ENCODE measurements at regions not wholly inside any gene's neighbourhood (a gene's known extent, or its start where the extent isn't known, plus 50 kb on each side); places are given as distances from the start of the nearest gene placed in this dataset.
A peak's percentile ranks its signal among the peaks of the same experiment; 100 is the strongest.
"Not testable (repeated sequence)": the region's sequence is repeated elsewhere in the genome, so short reads cannot be mapped to it uniquely, and the experiment has no call there.

DNA sequence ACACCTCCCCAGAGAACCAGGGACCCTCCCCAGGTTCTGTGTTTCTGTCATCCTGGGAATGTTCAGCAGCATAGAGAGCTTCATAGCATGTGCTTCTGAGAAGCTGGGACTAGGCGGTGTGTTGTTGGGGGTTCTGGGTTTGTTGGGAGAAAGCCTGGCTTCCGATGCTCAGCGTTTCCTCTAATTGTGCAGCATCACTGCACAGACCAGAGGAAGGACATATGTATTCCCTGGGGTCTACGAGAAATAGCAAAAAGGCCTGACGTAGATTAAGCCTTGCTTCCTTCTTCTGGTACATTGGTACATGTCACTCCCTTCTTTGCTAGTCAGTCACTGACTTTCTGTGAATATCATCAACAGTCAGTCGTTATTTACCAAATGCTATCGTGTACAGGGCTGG lies 96.9 kb upstream of the SGK1 start:
- DNase-seq (ENCODE audit: low read depth in 2 of 2) = no peak

- no peak for DNase-seq (ENCODE audit: low read depth in 2 of 2)
These were observed 95.3 kb upstream of the SGK1 start for GRCh38 chr6:134413241-134413643.

- DNase-seq (ENCODE audit: low read depth in 2 of 2) = no peak
These were observed 92.6 kb upstream of the SGK1 start for GRCh38 chr6:134410541-134410940.

DNA sequence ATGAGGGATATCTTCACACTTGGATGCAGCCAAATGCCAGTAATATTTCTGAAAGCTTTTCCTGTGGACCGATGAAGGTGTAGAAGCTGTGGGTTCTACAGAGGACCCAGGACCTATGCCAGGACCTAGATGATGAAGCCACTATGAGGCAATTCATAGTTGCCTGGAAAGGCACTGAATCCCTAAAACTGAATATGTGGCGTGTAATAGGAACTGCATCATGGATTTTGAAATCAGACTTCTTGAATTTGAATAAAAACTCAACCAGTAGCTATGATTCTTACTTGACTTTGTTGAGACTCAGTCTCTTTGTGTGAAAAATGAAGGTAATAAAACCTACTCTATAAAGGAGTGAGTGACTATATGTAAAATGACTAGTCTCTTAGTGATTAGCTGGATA lies 89.9 kb upstream of the SGK1 start:
- no peak for DNase-seq (ENCODE audit: low read depth in 2 of 2)

- no peak for DNase-seq (ENCODE audit: low read depth in 2 of 2)
These were observed 88.4 kb upstream of the SGK1 start for GRCh38 chr6:134406311-134406710.

GRCh38 chr6:134405386-134406087 lies 87.6 kb upstream of the SGK1 start:
- no peak for DNase-seq (ENCODE audit: low read depth in 2 of 2)

- DNase-seq (ENCODE audit: low read depth in 2 of 2) = not testable (repeated sequence)
These were observed 85.4 kb upstream of the SGK1 start for GRCh38 chr6:134403312-134403711.

GRCh38 chr6:134402372-134402984 lies 84.6 kb upstream of the SGK1 start:
- no peak for DNase-seq (ENCODE audit: low read depth in 2 of 2)

GRCh38 chr6:134400941-134401340 lies 83.0 kb upstream of the SGK1 start:
- no peak for DNase-seq (ENCODE audit: low read depth in 2 of 2)

GRCh38 chr6:134398453-134398852 lies 80.5 kb upstream of the SGK1 start:
- DNase-seq (ENCODE audit: low read depth in 2 of 2) = peak; percentile 55 to 63

GRCh38 chr6:134397676-134398075 lies 79.8 kb upstream of the SGK1 start:
- no peak for DNase-seq (ENCODE audit: low read depth in 2 of 2)

DNA sequence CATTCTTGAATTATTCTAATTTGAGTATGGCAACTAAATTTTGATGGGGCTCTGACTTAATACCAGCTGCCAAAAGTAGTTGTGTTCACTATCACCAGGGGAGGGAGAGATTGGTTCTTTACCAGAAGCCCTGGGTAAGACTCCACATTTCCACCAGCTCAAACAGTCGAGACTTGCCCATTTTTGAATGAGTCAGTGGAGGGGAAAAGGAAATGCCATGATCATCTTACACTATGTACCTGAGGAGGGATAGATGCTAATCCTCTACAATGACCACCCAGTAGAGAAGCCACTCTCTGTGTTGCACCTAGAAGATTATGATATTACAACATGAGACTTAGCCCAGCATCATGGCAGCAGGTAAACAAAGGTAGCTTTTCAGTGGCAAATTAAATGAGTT lies 77.0 kb upstream of the SGK1 start:
- no peak for DNase-seq (ENCODE audit: low read depth in 2 of 2)

- DNase-seq (ENCODE audit: low read depth in 2 of 2) = no peak
These were observed 76.3 kb upstream of the SGK1 start for GRCh38 chr6:134394208-134394607.

DNA sequence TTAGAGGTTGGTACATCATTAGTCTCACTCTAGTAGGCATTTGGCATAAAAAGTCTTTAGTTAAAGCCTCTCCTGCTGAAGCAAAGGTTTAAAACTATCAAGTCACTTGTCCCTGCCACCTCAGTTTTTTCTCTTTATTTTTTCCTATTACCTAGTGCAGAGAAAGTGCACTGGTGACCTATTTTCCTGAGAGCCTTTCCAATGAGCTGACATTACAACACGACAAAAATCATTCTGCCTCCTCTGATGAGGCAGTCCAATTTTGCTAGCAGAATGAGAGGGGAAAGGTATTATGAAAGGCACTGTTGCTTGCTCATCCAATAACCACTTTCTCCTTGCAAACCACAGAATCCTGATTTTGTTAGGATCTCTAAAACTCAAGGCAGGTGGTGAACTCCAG lies 73.3 kb upstream of the SGK1 start:
- DNase-seq (ENCODE audit: low read depth in 2 of 2) = no peak

DNA sequence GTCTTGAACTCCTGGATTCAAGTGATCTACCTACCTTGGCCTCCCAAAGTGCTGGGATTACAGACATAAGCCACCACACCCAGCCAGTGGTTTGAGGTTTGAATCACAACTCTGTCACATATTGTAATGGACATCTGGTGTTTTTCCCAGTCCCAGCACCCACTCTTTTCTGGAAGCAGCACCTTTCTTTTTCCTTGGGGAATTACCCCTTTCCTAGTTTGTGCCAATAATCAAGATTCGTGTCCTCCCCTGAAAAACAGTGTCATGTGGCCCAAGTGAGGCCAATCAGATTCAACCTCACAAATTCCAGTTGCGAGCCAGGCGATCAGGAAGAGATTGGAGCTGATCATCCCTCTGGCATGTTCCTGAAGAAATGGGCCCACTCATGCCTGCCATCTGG lies 71.7 kb upstream of the SGK1 start:
- no peak for DNase-seq (ENCODE audit: low read depth in 2 of 2)

GRCh38 chr6:134389129-134389528 lies 71.2 kb upstream of the SGK1 start:
- DNase-seq (ENCODE audit: low read depth in 2 of 2) = no peak

GRCh38 chr6:134386482-134386881 lies 68.6 kb upstream of the SGK1 start:
- not testable (repeated sequence) for DNase-seq (ENCODE audit: low read depth in 2 of 2)

DNA sequence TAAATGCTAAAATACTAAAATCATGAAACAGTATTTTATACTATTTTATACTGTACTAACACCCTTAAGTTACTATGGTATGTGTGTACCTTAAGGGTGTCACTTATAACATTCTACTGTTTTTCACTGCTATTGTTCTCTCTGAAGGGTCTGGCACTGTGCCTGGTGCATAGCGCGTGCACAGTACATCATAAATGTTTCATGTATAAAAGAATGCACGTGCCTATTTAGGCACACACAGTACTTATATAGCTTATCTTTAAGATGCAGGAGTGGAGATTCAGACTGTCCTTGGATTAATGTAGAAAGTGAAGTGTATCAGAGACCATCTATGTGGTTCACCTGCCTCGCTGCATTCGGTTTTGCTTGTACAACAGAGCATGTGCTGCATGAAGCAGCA lies 64.0 kb upstream of the SGK1 start:
- DNase-seq (ENCODE audit: low read depth in 2 of 2) = peak; percentile 60 to 84

GRCh38 chr6:134379599-134379998 lies 61.7 kb upstream of the SGK1 start:
- DNase-seq (ENCODE audit: low read depth in 2 of 2) = no peak

DNA sequence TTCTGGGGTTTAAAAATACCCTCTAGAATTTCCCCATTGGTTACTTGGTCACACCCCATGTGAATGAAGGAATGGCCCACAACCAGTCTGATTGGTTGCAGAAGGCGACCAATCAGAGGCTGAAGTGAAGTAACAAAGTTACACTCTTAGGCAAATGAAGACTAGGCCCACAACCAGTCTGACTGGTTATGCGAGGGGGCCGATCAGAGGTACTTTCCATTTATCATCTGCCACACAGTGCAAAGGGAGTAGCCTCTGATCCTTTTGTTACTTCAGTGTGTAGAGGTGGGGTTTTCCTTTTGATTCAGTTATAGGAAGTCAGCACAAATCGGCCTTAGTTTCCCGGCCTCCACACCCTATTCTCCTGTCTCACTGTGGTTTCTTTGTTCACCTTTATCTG lies 61.2 kb upstream of the SGK1 start:
- DNase-seq (ENCODE audit: low read depth in 2 of 2) = peak in 1 of 2 donors; percentile 15

- no peak for DNase-seq (ENCODE audit: low read depth in 2 of 2)
These were observed 60.5 kb upstream of the SGK1 start for GRCh38 chr6:134378426-134378825.

DNA sequence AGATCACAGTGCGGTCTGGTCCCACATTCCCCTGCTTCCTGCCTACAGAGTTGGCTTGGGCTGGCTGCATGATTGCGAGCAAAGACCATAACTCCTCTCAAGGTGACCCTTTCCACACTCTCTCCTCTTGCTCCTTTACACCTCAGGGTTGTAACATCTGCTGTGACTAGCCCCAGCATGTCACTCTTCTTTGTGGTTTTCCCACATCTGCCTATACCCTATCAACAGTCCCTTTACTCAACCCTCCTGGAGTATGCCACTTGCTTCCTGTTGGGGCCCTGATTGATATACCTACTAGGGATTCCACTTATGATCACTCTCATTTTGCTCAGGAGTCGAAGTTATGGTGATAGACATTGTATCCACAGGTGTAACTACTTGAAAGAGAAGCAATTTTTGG lies 58.9 kb upstream of the SGK1 start:
- no peak for DNase-seq (ENCODE audit: low read depth in 2 of 2)

GRCh38 chr6:134375220-134375580 lies 57.3 kb upstream of the SGK1 start:
- no peak for DNase-seq (ENCODE audit: low read depth in 2 of 2)
